LNCAP (cell line): ENCODE measurements at regions not wholly inside any gene's neighbourhood (a gene's known extent, or its start where the extent isn't known, plus 50 kb on each side); places are given as distances from the start of the nearest gene placed in this dataset.

Experiments
- CTCF ChIP-seq: fragments of 450-650 bp; IDR thresholded peaks from 2 replicates; pipeline ENCODE4 v1.5.1; 2017; ENCODE audit warnings: mild to moderate bottlenecking

- TF ChIP-seq CTCF, result no peak
Measured at GRCh38 chr18:43847164-43848091, 570.1 kb upstream of the SYT4 start.

- no peak for TF ChIP-seq CTCF
Measured at GRCh38 chr18:43855376-43855775, 578.1 kb upstream of the SYT4 start.

- TF ChIP-seq CTCF, result no peak
Measured at GRCh38 chr18:43863180-43863579, 585.9 kb upstream of the SYT4 start.

- TF ChIP-seq CTCF, result no peak
Measured at GRCh38 chr18:43866696-43867095, 589.4 kb upstream of the SYT4 start.

GRCh38 chr18:43868497-43868995 is 591.3 kb upstream of the SYT4 start:
- no peak for TF ChIP-seq CTCF

GRCh38 chr18:43869451-43870008 is 592.2 kb upstream of the SYT4 start:
- no peak for TF ChIP-seq CTCF

- no peak for TF ChIP-seq CTCF
Measured at GRCh38 chr18:43870626-43871025, 593.3 kb upstream of the SYT4 start.
